ENCODE measurements at regions not wholly inside any gene's neighbourhood (a gene's known extent, or its start where the extent isn't known, plus 50 kb on each side); places are given as distances from the start of the nearest gene placed in this dataset.

- no peak for TF ChIP-seq CTCF (conservative IDR thresholded peaks at IDR 0.05; ENCODE audit: low read length)
- no peak for TF ChIP-seq EZH2phosphoT487 (IDR thresholded peaks at IDR 0.05; ENCODE audit: borderline replicate concordance)
Measured at GRCh38 chrX:5733501-5733900, 495.2 kb downstream of the NLGN4X start.

All from Loucy (cell line).